Sigmoid colon (tissue), 4 donors: ENCODE measurements at regions not wholly inside any gene's neighbourhood (a gene's known extent, or its start where the extent isn't known, plus 50 kb on each side); places are given as distances from the start of the nearest gene placed in this dataset.

Source experiments
- EP300 ChIP-seq, 4 donors: sonication (generic); formaldehyde crosslinking; IDR thresholded peaks; one replicate each; pipeline ENCODE4 v1.6.1; 2017; ENCODE audit warnings: antibody characterized with exemption in 4 of 4
- TF ChIP-seq, protein P1 (sequence below), 4 experiments: fragments of 450-650 bp in 3 of 4; fragments of 200-600 bp in 1 of 4; IDR thresholded peaks; one replicate each; pipeline ENCODE4 v1.5.1; 2016 to 2019; ENCODE audit warnings: antibody characterized with exemption in 4 of 4, mild to moderate bottlenecking in 3 of 4, moderate library complexity in 2 of 4

DNA sequence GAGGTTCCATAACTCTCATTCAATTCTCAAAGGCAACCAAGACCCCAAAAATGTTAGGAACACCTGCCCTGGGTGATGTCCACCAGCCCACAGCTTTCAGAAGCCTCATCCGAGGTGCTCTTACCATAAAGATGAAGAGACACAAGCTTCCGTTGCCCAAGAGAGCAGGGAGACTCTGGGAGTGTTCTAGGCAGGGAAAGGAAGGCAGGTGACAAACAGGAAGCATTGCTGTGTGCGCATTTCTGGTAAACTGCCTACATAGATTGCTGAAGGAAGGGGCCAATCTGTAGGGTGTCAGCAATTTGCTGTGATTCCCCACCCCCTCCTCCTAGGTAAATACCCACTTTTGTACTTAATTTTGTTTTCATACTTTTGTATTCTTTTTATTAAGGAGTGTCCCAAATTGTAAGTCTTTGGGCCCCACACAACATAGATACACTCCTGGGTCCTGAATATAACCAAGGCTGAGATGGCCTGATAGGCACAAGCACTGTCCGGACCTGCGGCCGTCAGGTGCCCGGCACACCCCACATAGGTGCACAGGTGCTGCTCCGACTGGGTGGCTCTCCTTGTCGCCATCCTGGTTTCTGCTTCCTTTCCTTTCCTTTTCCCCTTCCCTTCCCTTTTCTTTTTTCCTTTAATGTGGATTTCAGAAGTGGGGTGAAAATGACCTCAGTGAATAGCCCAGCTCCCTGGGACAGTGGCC is 51.4 kb upstream of the SMNDC1 start:
- TF ChIP-seq, protein P1, sequence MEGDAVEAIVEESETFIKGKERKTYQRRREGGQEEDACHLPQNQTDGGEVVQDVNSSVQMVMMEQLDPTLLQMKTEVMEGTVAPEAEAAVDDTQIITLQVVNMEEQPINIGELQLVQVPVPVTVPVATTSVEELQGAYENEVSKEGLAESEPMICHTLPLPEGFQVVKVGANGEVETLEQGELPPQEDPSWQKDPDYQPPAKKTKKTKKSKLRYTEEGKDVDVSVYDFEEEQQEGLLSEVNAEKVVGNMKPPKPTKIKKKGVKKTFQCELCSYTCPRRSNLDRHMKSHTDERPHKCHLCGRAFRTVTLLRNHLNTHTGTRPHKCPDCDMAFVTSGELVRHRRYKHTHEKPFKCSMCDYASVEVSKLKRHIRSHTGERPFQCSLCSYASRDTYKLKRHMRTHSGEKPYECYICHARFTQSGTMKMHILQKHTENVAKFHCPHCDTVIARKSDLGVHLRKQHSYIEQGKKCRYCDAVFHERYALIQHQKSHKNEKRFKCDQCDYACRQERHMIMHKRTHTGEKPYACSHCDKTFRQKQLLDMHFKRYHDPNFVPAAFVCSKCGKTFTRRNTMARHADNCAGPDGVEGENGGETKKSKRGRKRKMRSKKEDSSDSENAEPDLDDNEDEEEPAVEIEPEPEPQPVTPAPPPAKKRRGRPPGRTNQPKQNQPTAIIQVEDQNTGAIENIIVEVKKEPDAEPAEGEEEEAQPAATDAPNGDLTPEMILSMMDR (IDR thresholded peaks at IDR 0.05) = no peak
- no peak for TF ChIP-seq EP300 (IDR thresholded peaks at IDR 0.05)
